HG03520 (cell line): ENCODE measurements at regions not wholly inside any gene's neighbourhood (a gene's known extent, or its start where the extent isn't known, plus 50 kb on each side); places are given as distances from the start of the nearest gene placed in this dataset.
"Not testable (repeated sequence)": the region's sequence is repeated elsewhere in the genome, so short reads cannot be mapped to it uniquely, and the experiment has no call there.

Experiments
- ATAC-seq: cut with Tn5 transposase; IDR thresholded peaks from one replicate; pipeline ENCODE4 v1.9.1; 2021; ENCODE audit warnings: mild to moderate bottlenecking, moderate library complexity; ENCODE audit not compliant: unreplicated experiment

DNA sequence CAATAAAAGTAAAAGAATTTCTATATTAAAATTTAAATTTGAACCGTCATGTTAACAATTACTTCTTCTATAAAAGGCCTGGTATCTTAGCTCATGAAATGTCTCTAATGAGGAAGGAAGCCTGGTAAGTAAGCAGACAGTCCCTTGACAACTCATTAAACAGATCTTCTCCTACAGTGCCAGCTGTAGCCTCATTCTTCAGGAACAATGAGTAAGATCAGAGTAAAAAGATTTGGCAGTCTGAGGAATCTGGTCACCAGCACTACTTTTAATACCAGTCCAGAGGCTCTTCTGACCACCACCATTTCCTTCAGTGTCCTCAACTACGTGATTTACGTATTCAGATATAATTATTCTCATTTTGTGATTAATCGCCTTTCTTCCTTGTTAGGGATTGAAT, 955.0 kb upstream of the ALCAM start:
- no peak for ATAC-seq

DNA sequence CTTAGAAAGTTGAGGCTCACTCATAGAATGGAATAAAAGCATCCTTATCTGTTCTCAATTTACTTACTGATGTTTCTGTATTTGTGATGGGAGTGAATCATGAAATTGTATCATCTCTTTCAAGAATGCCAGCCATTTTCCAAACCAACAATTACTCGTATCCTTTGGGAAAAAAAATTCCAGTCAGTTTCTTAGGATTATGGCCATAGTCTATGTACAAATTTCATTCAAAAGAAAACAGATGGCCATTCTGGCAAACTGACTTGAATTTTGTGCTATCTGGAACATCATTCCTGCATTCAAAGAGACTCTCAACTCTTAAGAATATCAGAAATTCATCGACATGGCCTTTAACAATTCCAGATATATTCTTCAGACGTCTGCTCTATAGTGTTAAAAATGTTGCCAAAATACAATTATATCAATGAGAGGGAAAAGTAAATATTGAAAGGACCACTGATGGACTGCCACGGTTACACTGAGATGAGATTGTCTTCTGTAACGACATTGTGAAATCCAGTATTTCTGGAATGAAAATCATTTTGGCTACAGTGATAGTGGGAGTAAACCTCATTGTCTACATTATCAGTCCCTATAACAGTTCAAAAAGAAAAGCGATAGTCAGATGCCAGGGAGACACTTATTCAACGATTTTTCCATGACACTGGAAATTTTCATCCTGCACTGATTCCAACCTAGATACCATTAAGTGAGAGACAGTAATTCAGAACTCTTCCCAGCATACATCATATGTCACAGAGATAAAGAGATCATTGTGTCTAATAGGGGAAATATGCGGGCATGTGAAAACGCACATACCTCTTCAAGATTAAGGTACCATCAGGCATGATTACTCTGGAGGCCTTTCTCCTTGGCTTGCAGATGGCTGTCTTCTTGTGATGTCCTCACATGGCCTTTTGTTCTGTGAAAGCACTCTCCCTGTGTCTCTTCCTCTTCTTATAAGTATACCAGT, 953.8 kb upstream of the ALCAM start:
- ATAC-seq, result no peak

DNA sequence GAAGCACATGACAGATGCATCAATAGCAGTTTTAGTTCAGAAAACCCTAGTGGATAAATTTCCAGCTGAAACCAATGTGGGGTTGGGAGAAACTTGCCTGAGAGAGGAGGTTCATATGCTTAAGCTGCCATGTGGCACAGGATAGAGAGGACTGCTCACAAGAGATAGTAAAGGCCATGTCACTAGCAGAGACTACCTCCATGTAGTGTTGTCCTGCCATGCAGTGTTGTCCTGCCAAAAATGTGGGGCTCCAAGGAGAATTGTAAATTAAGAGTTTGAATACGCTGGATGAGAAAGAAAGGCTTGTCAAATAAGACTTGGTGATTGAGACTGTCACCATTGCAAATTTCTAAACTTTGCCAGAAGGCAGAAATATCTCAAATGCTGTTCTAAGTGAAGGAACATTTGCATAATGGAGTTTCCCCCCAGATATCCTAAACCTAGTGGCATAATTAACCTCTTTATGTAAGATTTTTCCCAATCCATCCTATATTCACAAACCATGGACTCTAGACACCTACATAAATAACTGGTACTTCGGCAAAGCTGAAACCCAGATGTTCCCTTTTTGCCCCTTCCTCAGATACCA, 938.3 kb upstream of the ALCAM start:
- ATAC-seq, result no peak

GRCh38 chr3:104429727-104430126, 937.0 kb upstream of the ALCAM start:
- no peak for ATAC-seq

DNA sequence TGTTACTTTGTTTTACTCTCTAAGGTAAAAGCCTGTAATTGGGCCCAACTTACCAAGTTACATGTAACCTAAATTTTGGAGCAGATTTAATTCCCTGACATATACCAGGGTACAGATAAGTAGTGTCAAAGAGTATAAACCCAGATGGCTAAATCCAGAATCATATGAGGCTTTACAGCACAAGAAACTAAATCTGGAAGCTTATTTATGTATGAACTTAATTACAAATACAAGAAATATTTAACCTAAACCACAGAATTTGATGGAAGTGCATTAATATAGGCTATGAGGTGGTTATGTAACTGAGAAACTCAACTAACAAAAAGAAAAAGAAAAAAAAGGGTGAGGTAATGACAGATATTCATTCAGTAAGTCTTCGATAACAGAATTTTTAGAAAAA, 930.2 kb upstream of the ALCAM start:
- no peak for ATAC-seq

DNA sequence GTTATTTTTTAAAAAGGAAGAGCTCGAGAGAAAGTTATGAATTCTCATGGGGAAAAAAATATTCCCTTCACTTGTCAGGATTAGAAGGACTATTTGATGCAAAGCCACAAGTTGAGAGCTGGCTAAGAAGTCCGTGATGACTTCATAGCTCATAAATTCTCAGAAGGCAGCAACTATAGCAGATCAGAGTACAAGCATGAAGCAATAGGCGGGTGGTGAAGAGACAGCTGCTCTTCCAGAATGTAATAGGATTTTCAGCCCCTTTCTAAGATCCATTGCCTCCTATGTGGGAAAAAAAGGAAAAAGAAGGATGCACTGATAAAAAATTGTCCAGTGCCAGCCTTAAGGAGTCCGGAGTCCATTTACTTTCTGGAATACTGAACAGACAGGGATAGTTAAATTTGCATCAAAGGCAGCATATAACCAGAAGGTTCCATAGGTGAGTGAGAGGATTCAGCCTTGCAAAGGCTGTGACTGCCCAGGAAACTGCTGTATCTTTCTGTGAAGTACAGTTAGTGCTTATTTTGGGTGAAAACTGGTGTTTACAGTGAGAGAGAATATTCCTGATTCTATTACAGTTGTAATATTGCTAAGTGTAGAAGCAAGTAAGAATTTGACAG, 929.5 kb upstream of the ALCAM start:
- no peak for ATAC-seq

GRCh38 chr3:104437891-104438290, 928.8 kb upstream of the ALCAM start:
- no peak for ATAC-seq

GRCh38 chr3:104438706-104439105, 928.0 kb upstream of the ALCAM start:
- ATAC-seq, result no peak

DNA sequence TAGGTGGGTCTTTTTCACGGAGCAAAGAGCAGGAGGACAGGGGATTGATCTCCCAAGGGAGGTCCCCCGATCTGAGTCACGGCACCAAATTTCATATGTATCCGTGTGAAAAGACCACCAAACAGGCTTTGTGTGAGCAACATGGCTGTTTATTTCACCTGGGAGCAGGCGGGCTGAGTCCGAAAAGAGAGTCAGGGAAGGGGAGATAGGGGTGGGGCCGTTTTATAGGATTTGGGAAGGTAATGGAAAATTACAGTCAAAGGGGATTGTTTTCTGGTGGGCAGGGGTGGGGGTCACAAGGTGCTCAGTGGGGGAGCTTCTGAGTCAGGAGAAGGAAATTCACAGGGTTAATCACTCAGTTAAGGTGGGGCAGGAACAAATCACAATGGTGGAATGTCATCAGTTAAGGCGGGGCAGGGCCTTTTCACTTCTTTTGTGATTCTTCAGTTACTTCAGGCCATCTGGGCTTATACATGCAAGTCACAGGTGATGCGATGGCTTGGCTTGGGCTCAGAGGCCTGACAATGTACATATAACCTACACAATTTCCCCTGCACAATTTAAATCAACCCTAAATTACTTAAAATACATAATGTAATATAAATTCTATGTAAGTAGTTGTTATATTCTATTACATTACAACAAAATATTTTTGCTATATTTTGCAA, 921.3 kb upstream of the ALCAM start:
- not testable (repeated sequence) for ATAC-seq

DNA sequence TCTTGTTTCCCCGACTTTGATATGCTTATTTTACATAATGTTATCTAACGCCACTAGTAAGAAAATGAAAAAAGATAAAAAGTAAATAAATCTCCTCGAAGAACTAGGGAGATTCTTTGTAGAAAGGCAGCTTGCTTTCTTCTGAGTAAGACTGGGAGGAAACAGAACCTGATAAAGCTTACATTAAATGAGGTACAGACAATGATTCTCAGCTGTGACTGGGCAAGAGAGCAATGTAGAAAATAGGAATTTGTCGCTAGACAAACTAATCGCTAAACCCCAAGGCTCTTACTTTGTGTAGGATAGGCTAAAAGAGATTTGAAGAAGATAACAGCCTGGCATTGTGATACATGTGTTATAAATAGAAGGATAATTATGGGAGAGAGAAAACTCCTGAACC, 919.0 kb upstream of the ALCAM start:
- ATAC-seq, result no peak

GRCh38 chr3:104452697-104453096, 914.0 kb upstream of the ALCAM start:
- ATAC-seq, result no peak

- no peak for ATAC-seq
These were observed 908.1 kb upstream of the ALCAM start for GRCh38 chr3:104458657-104459056.

GRCh38 chr3:104460477-104461406, 906.0 kb upstream of the ALCAM start:
- ATAC-seq, result no peak

DNA sequence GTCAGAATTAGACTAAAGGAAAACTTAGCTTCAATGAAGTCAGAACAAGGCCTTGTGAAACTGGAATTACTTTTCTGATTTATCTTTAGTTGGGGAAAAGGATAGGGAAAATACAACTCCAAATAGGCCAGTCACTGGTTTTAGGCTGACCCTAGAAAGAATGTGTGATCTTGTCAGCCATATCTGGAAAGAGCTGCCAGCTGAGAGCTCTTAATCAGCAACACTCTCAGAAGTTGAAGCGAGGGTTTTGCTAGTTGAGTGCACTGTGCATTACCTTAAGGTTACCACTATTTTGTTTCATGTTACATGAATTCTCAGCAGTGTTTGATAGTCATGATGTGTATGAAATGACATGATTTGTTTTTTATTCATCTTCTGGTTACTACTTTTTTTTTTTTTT, 905.3 kb upstream of the ALCAM start:
- no peak for ATAC-seq

DNA sequence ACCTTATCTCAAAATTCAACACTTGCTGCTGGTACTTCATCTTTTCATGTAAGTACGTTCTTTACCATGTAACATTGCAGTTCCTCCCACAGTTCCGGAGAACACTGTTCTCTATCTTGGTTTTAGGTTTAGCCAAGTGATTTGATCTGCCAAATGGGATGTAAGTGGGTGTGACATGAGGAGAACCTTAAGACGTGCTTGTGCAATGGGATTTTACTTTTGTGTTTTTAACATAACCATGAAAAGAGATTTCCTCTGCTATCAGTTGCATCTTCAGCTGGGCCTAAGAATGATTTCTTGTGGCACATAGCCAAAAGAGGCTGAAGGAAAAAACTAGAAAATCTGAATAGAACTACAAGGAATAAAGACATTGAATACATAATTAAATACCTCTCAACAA, 894.5 kb upstream of the ALCAM start:
- no peak for ATAC-seq

GRCh38 chr3:104474011-104474410, 892.7 kb upstream of the ALCAM start:
- ATAC-seq, result no peak

GRCh38 chr3:104503022-104503421, 863.7 kb upstream of the ALCAM start:
- ATAC-seq, result no peak

GRCh38 chr3:104510131-104510849, 856.4 kb upstream of the ALCAM start:
- ATAC-seq, result no peak

DNA sequence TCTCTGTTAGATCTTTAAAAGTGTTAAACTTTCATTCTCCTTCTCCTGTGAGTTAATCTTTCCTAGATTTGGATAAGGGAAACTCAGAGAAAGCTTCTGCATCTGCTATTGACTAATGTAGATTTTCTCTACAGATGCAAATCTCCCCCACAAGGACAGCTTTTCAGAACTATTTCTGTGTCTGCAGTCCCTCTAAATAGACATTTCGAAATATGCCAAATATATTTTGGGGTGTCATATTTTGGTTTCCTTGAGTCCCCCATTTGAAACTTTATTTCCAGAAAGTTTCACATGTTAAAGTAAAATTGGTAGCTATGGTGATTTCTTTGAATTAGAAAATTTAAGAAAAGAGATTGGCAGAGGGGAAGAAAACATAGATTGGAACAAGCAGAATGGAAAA, 852.3 kb upstream of the ALCAM start:
- ATAC-seq, result no peak

DNA sequence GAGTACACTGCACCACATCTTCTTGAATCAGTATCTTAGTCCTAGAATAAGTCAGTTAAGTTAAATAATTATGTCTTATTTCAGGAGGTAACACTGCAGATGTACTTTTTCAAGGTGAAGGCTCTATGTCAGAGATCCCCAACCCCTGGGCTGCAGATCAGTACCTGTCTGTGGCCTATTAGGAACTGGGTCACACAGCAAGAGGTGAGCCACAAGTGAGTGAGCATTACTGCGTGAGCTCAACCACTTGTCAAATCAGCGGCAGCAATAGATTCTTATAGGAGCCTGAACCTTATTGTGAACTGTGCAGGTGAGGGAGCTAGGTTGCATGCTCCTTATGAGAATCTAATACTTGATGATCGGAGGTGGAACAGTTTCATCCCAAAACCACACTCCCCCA, 851.9 kb upstream of the ALCAM start:
- ATAC-seq, result no peak
